MM.1S (cell line): ENCODE measurements at regions not wholly inside any gene's neighbourhood (a gene's known extent, or its start where the extent isn't known, plus 50 kb on each side); places are given as distances from the start of the nearest gene placed in this dataset.

Experiments
- EZH2 ChIP-seq: fragments of 300-600 bp; sonication (generic); optimal IDR thresholded peaks from 2 replicates; pipeline ENCODE3; 2017; ENCODE audit warnings: low read depth, mild to moderate bottlenecking, antibody characterized with exemption, low read length, mixed read lengths
- EZH2phosphoT487 ChIP-seq: fragments of 300-600 bp; sonication (generic); IDR thresholded peaks from 2 replicates; pipeline ENCODE4 v1.6.1; 2018; ENCODE audit warnings: antibody characterized with exemption, low read length
- TF ChIP-seq, protein P1 (sequence below): fragments of 300-600 bp; sonication (generic); IDR thresholded peaks from 2 replicates; pipeline ENCODE4 v1.5.1; 2016; ENCODE audit warnings: antibody characterized with exemption, low read length, mixed read lengths

DNA sequence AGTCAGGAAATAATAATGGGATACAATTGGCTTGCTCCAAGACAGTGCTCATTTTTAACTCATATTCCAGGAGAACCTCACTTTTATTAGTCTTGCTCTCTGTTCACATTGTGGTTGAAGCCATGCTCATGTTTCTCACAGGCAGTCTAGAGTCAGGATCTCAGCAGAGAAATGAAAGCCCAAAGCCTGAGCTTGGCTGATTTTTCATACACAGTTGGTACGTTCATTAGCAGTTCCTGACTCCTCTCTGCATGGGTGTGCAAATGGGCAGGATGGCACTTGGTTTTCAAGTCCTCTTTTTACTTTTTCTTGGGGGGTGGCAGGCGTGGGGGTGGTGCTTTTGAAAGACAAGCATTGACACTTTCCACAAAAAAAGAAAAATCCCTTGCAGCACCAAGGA lies 56.0 kb upstream of the KLF7 start:
- TF ChIP-seq, protein P1, sequence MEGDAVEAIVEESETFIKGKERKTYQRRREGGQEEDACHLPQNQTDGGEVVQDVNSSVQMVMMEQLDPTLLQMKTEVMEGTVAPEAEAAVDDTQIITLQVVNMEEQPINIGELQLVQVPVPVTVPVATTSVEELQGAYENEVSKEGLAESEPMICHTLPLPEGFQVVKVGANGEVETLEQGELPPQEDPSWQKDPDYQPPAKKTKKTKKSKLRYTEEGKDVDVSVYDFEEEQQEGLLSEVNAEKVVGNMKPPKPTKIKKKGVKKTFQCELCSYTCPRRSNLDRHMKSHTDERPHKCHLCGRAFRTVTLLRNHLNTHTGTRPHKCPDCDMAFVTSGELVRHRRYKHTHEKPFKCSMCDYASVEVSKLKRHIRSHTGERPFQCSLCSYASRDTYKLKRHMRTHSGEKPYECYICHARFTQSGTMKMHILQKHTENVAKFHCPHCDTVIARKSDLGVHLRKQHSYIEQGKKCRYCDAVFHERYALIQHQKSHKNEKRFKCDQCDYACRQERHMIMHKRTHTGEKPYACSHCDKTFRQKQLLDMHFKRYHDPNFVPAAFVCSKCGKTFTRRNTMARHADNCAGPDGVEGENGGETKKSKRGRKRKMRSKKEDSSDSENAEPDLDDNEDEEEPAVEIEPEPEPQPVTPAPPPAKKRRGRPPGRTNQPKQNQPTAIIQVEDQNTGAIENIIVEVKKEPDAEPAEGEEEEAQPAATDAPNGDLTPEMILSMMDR: no peak
- TF ChIP-seq EZH2phosphoT487 (no peak), EZH2 (no peak)
